ENCODE measurements at regions not wholly inside any gene's neighbourhood (a gene's known extent, or its start where the extent isn't known, plus 50 kb on each side); places are given as distances from the start of the nearest gene placed in this dataset.
A peak's percentile ranks its signal among the peaks of the same experiment; 100 is the strongest.

DNA sequence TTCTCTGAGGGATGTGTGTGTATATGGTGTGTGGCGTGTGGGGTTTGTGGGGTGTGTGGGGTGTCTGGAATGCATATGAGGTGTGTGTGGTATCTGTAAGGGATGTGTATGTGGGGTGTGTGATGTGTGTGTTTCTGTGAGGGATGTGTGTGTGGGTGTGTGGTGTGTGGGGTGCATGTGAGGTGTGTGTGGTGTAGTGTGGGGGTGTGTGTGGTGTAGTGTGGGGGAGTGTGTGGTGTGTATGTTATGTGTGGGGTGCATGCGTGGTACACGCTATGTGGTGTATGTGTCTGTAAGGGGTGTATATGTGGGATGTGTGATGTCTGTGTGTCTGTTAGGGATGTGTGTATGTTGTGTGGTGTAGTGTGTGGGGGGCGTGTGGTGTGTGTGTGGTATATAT lies 300.0 kb downstream of the FGF9 start:
- DNase-seq: no peak

DNA sequence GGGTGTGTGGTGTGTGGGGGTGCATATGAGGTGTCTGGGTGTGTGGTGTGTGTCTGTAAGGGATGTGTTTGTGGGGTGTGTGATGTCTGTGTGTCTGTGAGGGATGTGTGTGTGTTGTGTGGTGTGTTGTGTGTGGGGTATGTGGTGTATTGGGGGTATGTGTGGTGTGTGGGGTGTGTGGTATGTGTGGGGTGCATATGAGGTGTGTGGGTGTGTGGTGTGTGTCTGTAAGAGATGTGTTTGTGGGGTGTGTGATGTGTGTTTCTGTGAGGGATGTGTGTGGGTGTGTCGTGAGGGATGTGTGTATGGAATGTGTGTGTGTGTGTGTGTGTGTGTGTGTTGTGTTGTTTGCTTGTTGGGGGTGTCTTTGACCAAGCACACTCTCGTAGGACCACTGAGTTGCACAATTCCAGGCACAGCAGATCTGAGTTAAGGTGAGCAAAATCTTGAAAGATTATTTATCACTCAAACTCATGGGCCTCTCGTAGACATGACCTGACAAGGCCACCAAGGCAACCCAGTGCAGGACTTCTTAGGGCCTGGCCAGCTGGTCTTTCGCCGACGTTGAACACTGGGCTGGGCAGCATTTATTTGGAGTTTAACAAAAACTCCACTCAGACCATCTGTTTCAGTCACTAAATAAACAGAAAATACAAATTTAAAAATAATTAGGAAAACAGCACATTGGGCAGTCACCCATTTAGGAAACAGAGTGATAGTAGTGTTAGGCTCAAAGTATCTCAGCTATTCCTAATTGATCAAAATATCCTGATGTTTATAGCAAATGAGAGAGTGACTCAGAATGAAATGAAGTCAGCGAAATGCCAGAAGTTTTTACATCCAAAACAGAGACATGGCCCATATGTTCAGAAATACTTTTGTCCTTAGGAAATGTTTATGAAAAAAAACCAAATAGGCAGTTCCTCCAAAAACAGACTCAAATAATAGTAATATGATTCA lies 301.1 kb downstream of the FGF9 start:
- peak; percentile 41 for DNase-seq

DNA sequence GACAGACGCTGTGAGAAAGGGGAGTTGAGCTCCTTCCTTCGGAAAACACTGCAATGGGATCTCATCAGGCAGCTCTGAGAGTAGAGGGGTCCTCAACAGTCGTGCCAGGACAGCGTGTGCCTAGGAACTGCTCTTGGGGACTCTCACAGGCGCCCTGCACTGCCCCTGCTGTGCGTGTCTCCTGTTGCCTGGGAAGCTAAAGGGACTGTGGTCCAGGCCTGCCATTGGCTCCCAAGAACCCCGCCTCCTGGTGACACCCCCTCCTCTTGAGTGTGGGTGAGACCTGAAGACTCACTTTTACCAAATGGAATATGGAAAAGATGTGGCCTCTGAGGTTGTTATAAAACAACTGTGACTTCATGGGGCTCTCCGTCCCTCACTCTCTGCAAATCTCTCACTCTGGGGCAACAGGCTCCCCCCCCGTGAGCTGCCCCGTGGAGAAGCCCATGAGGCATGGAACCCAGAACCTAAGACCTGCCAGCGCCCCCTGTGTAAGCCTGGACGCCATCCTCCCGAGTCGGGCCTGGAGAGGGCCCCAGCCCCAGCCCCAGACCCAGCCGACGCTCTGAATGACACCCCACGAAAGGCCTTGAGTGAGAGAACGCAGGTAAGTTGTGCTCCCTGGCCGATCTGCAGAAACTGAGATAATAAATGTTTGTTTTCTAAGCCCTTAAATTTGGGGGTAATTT lies 302.7 kb downstream of the FGF9 start:
- DNase-seq: no peak

DNA sequence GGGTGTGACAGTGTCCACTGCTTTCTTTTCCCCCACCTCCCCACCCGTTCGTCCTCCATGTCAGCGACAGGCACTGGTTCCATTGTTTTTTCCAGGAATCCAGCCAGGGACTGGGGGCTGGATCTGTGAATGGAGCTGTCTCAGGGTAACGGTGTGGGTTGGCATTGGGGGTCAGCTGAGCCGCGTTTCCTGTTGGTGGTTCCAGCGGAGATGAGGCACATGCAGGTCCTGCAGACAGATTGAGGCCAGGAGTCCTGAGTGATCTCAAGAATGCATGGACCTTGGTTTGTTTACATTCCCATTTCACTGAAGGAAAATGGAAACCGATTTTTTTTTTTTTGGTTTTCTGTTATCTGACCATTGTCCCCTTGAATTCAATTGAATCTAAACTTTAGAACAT lies 303.9 kb downstream of the FGF9 start:
- no peak for DNase-seq

DNA sequence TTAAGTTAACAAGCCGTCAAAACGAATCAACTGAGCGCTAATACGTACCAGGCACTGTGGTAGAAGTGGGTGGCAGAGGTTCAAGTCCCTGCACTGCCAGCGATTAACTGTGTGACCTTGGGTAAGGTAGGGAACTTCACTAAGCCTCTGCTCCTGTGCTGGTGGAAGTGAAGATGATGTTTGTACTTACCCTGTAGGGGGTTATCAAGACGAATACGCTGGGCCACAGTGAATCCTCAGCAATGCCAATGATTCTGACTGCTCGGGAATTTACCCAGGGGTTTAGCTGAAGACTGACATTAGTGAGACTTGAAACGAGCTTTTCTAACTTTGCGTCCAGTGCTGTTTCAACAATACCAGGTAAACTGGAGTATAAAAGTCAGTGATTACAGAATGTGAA lies 305.3 kb downstream of the FGF9 start:
- DNase-seq: no peak

DNA sequence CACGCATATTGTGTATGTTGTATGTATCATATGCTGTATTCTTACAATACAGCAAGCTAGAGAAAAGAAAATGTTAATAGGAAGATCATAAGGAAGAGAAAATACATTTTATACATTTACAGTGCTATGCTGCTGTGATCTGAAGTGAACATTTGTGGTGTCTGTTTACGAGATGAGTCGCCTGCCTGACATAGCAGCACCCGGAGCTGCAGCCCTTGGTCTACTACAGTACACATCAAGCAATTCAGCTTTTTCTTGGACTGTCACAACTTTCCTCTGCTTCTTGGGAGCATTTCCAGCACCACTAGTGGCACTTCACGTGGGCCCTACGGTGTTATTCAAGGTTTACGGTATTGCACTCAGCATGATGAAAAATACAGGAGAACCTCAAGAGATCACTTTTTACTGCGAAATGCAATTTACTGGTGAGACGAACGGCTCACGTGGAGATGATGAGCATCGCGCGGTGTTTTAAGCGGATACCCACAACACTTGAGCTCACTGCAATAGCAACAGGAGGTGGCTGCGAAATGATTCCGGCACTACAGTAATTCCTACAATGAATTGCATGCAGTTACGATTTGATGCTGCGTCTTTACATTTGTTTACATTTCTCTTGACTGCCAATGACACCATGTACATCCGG lies 308.4 kb downstream of the FGF9 start:
- no peak for DNase-seq

DNA sequence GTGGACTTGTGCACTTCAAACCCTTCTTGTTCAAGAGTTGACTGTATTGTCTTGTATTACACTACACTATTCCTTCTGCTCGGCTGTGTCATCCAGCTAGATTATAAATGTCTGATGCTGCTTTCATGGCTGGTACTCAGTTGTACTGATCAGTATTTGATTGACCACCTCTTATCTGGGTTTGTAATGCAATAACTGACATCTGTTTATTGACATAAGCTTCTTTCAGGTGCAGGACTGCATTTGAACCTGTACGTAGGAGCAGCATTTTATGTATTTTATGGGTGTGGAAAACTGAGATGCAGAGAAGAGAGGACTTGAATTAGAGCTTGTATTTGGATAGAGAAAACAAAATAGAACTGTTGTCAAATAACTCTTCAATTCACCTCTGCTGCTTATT lies 309.2 kb downstream of the FGF9 start:
- DNase-seq: no peak

DNA sequence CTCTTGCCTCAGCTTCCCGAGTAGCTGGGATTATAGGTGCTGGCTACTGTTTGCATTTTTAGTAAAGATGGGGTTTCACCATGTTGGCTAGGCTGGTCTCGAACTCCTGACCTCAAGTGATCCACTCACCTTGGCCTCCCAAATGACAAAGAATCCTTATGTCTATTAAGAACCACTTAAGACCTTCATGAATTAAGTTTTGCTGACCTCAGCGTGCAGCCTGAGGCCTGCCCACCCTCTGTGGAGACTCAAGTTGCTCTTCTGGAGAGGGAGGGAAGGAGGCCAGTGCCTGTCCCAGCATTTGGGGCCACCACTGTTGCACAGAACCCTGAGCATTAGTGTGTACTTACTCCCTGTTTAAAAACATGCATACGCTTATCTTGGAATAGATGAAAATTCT lies 313.3 kb downstream of the FGF9 start:
- no peak for DNase-seq

DNA sequence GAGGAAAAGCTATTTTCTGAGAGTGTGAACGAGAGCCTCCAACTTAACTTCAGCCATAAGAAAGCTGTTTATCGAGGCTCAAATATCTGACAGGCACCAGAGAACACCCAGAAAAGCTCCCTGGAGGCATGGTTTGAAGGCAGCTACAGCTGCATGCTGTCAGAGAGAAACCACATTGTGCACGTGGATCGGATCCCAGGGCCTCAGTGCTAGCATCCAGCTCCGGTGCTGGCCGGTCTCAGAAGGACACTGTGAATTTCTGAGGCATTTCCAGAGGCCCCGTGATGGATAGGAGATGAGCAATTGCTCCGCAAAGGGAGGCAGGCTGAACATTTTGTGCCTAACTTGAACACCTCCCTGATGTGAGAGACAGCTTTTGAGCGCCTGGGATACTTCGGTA lies 315.7 kb downstream of the FGF9 start:
- DNase-seq: no peak

DNA sequence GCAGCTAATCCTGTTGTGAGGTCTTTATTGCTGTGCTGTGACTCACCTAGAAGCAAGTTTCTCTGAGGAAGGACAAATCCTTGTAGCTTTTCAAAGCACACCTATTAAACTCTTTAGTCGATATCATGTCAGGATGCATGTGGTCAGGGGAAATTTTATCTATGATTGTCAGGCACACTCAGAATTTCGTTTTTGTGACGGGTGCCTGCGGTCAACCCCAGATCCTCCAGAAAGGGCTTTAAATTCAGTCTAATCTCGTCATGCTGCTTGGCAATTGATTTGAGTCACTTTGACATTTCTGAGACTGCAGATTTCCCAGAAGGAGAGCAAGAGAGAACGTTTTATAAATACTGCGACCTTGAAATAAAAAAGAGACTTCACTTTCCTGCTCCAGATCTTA lies 316.9 kb downstream of the FGF9 start:
- peak; percentile 50 for DNase-seq

DNA sequence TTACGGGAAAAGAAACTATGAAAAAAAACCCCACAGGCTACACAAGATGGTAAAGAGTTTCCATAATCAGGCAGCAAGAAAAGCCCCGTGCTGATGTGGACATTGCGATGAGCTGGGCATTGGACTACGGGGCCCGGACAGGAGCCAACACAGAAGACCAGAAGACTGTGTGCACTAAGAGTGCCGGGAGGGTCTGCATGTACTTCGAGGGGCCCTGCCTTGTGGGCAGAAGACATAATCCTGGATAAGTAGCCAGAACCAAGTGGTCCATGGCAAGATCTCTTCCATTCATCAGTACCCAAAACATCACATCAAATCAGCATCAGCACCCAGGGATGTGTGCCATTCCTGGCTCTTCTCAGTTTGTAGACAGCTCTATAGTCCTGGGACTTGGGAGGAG lies 317.8 kb downstream of the FGF9 start:
- no peak for DNase-seq

DNA sequence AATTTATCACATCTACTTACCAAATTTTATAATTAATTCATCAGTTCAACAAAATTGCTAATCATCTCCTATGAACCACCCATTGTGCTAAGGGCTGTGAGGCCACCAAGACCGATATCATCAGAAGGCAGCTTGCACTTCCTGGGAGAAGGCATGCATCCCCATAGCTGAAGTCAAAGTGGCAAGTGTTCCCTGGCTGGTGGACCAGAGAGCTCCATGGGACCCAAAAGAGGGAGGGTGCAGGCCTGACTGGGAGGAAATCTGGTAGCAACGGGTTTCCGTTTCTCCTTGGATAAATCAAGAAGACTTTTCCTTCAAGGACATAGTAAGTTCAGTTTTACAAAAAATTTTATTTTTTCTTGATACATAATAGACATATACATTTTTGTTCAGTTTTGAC lies 325.2 kb downstream of the FGF9 start:
- no peak for DNase-seq

DNA sequence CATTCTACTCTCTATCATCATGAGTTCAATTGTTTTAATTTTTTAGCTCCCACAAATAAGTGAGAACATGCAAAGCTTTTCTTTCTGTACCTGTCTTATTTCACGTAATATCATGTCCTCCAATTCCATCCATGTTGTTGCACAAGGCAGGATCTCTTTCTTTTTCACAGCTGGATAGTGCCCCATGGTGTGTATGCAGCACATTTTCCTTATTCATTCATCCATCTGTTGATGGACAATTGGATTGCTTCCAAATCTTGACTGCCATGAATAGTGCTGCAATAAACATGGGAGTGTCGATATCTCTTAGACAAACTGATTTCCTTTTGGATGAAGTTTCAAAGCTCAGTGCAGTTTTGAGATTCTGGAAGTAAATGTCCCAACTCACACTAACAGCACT lies 326.9 kb downstream of the FGF9 start:
- DNase-seq: no peak

DNA sequence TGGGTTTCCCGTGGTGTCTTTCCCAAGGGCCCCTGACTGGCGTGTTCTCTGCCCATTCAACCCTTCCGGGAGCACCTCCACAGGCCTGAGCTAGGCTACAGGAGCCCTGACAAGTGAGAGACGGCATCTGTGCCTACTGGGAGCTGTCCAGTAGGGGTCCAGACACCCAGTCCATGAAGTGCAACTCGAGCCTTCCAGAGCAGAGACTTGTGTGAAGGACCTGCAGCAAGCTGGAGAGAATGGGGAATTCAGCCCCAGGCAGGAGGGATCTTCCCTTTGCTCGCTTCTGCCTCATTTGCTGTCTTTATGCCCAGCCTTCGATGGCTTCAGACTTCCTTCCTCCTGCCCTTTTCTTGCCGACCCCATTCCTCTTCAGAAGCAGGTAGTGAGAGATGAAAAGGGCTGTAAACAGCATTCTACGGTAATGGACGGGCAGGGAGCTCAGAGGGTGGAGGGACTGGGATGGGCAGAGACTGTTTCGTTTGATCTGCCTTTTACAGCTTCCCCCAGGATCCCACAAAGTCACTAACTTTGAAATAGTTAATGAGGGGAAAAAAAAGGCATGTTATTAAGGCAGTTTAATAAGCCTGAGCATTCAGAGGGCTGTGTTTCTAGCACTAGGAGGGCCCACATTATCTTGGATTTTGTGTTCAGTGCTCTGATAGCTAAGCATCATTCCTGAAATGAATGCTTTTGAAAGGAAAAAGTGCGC lies 327.6 kb downstream of the FGF9 start:
- DNase-seq: no peak

DNA sequence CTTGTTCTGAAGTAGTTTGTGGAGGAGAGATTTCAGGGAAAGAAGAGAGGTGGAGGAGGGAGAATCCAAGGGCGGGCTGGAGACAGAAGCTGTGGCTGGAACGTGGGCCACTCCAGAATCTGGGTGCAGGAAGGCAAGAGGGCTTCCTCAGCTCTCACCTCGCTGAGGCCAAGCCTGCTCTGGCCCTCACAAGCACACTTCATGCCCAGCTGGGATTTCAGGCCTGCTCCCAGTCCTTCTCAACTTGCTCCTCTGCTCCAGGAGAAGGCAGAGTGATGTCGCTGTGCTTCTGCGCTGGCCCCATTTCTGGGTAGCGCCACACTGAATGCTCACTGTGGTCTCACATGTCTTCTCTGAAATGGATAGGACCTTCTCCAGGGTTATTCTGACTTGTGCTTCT lies 328.8 kb downstream of the FGF9 start:
- no peak for DNase-seq

DNA sequence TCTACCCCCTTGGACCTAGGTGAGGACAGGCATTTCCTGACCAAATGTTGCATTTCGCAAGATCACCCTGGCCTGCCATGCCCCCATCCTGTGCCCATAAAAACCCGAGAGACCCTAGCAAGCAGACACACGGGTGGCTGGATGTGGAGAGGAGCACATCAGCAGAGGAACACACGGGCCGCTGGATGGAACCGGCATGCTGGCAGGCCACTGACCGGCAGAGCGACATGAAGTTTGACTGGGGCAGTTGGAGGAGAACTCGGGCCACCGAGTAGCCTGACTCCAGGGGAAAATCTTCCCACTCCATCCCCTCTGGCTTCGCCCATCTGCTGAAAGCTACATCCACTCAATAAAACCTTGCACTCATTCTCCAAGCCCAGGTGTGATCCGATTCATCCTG lies 329.3 kb downstream of the FGF9 start:
- DNase-seq: no peak

DNA sequence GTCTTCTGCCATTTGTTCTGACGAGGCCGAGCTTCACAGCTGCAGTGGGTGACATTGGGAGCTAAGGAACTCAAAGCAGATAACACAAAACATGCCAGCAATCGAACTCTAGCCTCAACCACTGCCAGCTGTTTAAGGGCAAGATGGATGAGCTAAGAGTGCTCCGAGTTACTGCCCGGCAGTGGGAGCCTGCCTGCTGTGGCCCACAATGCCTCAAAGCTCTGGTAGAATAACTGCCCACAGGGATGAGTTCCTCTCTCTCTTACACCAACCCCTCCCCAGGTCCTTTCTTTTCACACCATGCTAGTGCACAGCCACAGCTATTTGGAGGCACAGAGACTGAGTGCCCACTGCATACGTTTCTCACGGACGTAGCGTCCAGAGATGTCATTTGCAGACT lies 330.5 kb downstream of the FGF9 start:
- DNase-seq: no peak

DNA sequence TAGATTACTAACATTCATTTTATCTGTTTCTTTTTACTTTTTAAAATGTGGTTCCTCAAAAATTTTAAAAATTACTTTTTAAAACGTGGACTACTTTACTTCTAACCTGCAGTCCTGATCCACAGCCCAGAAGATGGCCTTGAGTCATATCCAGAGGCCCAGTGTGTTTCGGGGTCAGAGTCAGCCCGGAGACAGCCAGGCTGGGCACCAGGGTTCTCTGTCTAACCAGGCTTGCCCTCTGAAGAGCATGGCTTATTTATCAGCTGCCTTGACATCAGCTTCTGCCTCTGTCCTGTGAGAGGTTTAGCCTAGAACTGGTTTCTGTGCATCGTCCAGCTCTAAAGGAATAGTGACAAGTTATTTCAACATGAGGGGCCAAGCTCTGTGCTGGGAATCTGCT lies 332.0 kb downstream of the FGF9 start:
- no peak for DNase-seq

DNA sequence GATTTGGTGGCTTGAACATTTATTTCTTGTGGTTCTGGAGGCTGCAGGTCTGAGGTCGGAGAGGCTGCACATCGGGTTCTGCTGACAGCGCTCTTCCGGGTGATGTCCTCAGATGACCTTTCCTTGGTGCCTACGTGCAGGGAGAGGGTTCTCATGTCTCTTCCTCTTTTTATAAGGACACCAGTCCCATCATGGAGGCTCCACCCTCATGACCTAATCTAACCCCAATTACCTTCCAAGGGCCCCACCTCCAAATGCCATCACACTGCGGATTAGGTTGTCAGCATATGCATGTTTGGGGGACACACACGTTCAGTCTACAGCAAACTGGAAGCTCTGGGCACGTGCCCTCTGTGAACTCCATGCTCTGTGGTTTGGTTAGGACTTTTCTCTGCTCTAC lies 338.6 kb downstream of the FGF9 start:
- DNase-seq: no peak

DNA sequence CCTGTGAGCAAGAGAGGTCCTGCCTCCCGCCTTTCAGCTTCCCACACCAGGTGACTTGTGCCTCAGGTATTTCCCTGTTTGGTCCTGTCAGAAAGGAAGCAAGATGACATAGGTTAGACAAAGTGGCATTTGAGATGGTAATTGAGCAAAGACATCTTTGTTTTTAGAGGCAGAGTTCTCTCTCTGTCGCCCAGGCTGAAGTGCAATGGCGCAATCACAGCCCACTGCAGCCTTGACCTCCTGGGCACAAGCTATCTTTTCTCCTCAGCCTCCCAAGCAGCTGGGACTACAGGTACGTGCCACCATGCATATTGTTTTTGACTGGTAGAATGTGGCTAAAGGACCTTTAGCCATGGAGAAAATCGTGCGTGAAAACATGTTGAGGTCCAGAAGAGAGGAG lies 339.1 kb downstream of the FGF9 start:
- no peak for DNase-seq

DNA sequence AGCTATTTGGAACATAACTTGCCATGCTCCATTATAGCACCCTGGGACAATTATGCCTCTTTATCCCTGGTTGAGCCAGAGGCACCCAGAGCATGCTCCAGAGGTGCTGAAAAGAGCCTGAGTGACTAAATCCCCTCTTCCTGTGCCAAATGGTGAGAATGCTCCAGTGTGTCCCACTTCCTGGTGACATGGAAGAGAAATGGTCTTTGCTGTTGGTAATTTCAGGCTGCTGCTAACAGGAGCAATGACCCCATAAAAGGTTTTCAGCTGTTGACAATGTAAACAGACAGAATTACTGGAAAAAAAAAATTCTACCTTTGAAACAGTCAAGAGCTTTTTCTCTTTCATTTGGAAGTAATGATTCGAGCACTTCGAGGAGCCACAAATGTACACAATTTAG lies 341.8 kb downstream of the FGF9 start:
- DNase-seq: no peak

DNA sequence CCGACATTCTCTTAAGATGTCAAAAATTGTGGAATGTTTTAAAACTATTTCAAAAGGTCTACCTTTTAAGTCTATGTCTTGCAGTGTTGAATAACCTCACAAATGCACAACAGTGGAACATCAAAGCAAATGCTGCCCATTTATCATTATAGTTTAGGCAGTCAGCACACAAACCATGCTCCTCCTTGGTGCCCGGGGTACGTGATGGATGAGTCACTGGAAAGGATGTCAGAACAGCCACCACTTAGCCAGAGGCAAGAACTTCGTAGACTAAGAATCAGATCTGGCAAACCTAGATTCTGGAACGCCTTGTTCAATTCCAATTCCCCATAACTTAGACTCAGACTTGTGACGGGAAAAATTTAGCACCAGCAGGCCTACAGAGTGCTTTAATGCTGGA lies 343.6 kb downstream of the FGF9 start:
- no peak for DNase-seq

DNA sequence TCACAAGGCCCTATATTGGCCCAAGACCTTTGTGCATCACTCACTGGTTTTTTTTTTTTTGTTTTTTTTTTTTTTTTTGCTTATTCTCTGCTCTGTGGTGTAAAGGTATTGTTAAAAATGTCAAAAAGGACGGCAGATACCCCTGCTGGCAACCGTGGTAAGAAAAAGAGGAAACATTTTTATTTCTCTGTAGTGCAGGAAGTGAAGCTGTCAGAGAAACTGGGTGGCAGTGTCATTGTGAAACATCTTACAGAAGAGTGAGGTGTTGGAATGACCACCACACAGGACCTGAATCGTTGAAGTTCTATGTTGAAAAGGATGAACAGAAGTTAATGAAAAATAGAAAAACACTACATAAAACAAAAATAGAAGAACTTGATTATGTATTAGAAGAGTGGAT lies 346.4 kb downstream of the FGF9 start:
- no peak for DNase-seq

Measured in eye (tissue), 1 donor.